GM12878 (cell line): ENCODE measurements at regions not wholly inside any gene's neighbourhood (a gene's known extent, or its start where the extent isn't known, plus 50 kb on each side); places are given as distances from the start of the nearest gene placed in this dataset.

ENCODE experiments used
- ATAC-seq: fragments of 200-7000 bp; cut with Tn5 transposase; 3 replicates; pipeline ENCODE4 v1.9.1; 2020; ENCODE audit warnings: mild to moderate bottlenecking, moderate library complexity
- BruUV-seq: library from RNA; stranded (reverse); fragments of 400-500 nt; replicated peaks from 2 replicates; lab custom pipeline; 2021; lab: Mats Ljungman, UMichigan
- CTCF ChIA-PET: fragments of 300-600 bp; sonication (Branson Sonifier 250); formaldehyde crosslinking; extraction: SDS; loops from one replicate; lab custom pipeline; 2021; ENCODE audit warnings: inconsistent platforms; lab: Yijun Ruan, JAX
- POLR2A ChIA-PET: fragments of 350-600 bp; formaldehyde crosslinking; extraction: SDS; loops from one replicate; lab custom pipeline; 2021; ENCODE audit warnings: inconsistent platforms; lab: Charles Lee
- RAD21 ChIA-PET: fragments of 300-600 bp; sonication (Branson Sonifier 250); formaldehyde crosslinking; loops from one replicate; lab custom pipeline; 2023; ENCODE audit warnings: antibody characterized with exemption; ENCODE audit not compliant: unreplicated experiment; lab: Charles Lee
- SMC1A ChIA-PET: fragments of 300-600 bp; sonication (Branson Sonifier 250); formaldehyde crosslinking; loops from one replicate; lab custom pipeline; 2023; ENCODE audit not compliant: unreplicated experiment, uncharacterized antibody; lab: Charles Lee
- DNase-seq: peaks from one replicate; pipeline ENCODE4 v3.0.0-alpha.2; 2011; ENCODE audit warnings: low read depth, low spot score
- FAIRE-seq: peaks from 3 replicates; lab custom pipeline; 2011; peaks lifted over from hg19 to GRCh38; lab: Jason Lieb, UNC
- H2AFZ ChIP-seq: 2 replicates; pipeline ENCODE4 v1.6.0; 2011; ENCODE audit warnings: low read depth, low read length, control low read depth; ENCODE audit not compliant: control insufficient read depth
- H3K27ac ChIP-seq: 2 replicates; pipeline ENCODE4 v1.5.1; 2011; ENCODE audit warnings: control low read depth; ENCODE audit not compliant: control insufficient read depth, insufficient read depth
- H3K27me3 ChIP-seq, 2 experiments: replicated peaks in 1 of 2; 2 replicates each; pipeline versions ENCODE4 v1.6.0 to v1.6.1; 2011; ENCODE audit warnings: low read length in 1 of 2; ENCODE audit not compliant: control insufficient read depth in 2 of 2, insufficient read depth in 2 of 2
- H3K36me3 ChIP-seq, 2 experiments: 2 replicates each; pipeline ENCODE4 v1.5.1; 2011; ENCODE audit warnings: low read length in 1 of 2; ENCODE audit not compliant: control insufficient read depth in 2 of 2, insufficient read depth in 2 of 2
- H3K4me1 ChIP-seq: 2 replicates; pipeline ENCODE4 v1.6.1; 2011; ENCODE audit warnings: mild to moderate bottlenecking, low read length, moderate library complexity, mixed read lengths; ENCODE audit not compliant: control insufficient read depth, insufficient read depth
- H3K4me2 ChIP-seq: 2 replicates; pipeline ENCODE4 v1.6.0; 2011; ENCODE audit warnings: control low read depth; ENCODE audit not compliant: control insufficient read depth, insufficient read depth
- H3K4me3 ChIP-seq: fragments of 200-600 bp; sonication (generic); 2 replicates; pipeline ENCODE4 v1.5.1; 2016
- H3K79me2 ChIP-seq: 2 replicates; pipeline ENCODE4 v1.6.0; 2011; ENCODE audit warnings: low read length; ENCODE audit not compliant: control insufficient read depth, insufficient read depth
- H3K9ac ChIP-seq: 2 replicates; pipeline ENCODE4 v1.8.0; 2011; ENCODE audit warnings: low read length, control low read depth, mixed read lengths; ENCODE audit not compliant: control insufficient read depth, insufficient read depth
- H3K9me3 ChIP-seq: replicated peaks from 3 replicates; pipeline ENCODE4 v1.5.1; 2011; ENCODE audit warnings: mild to moderate bottlenecking, low read length; ENCODE audit not compliant: control insufficient read depth, insufficient read depth
- H4K20me1 ChIP-seq: 2 replicates; pipeline ENCODE4 v1.6.0; 2011; ENCODE audit not compliant: control insufficient read depth, insufficient read depth
- ATF3 ChIP-seq: IDR thresholded peaks from 2 replicates; pipeline ENCODE4 v1.6.1; 2011; ENCODE audit warnings: low read depth, mild to moderate bottlenecking, low read length, moderate library complexity, borderline replicate concordance; ENCODE audit errors: extremely low read depth
- DPF2 ChIP-seq: fragments of 450-650 bp; IDR thresholded peaks from 2 replicates; pipeline ENCODE4 v1.6.1; 2017; ENCODE audit warnings: mild to moderate bottlenecking
- EGR1 ChIP-seq, 2 experiments: IDR thresholded peaks; 1 replicate in 1 of 2; 2 replicates in 1 of 2; pipeline ENCODE4 v1.6.1; 2011 to 2012; ENCODE audit warnings: low read depth in 2 of 2, low read length in 2 of 2, borderline replicate concordance in 1 of 2, mild to moderate bottlenecking in 1 of 2, moderate library complexity in 1 of 2
- ETV6 ChIP-seq, 2 experiments: fragments of 450-650 bp in 1 of 2; IDR thresholded peaks in 1 of 2; conservative IDR thresholded peaks in 1 of 2; 2 replicates each; pipeline ENCODE4 v1.6.1; 2014; ENCODE audit warnings: antibody characterized with exemption in 1 of 2, borderline replicate concordance in 1 of 2, low read depth in 1 of 2, mild to moderate bottlenecking in 1 of 2, moderate library complexity in 1 of 2
- EZH2 ChIP-seq: IDR thresholded peaks from 2 replicates; pipeline ENCODE4 v1.6.1; 2012; ENCODE audit warnings: low read depth, mild to moderate bottlenecking, control low read depth, inconsistent platforms, low read length, borderline replicate concordance; ENCODE audit not compliant: control insufficient read depth
- GATAD2B ChIP-seq: fragments of 450-650 bp; conservative IDR thresholded peaks from 2 replicates; pipeline ENCODE4 v1.6.1; 2017; ENCODE audit warnings: low read depth, mild to moderate bottlenecking, moderate library complexity
- MXI1 ChIP-seq: fragments of 150-350 bp; IDR thresholded peaks from 2 replicates; pipeline ENCODE4 v1.6.1; 2011; ENCODE audit warnings: low read depth, mild to moderate bottlenecking, inconsistent platforms, low read length, improper control_type of control experiment
- RFX5 ChIP-seq: IDR thresholded peaks from 2 replicates; pipeline ENCODE4 v1.6.1; 2011; ENCODE audit warnings: low read depth, low read length, improper control_type of control experiment
- SREBF2 ChIP-seq: IDR thresholded peaks from 2 replicates; pipeline ENCODE4 v1.6.1; 2012; ENCODE audit warnings: mild to moderate bottlenecking, low read length
- WGBS: methylation state at CpG from one replicate; pipeline ENCODE4 v1.1.6; 2016; ENCODE audit warnings: low lambda C conversion rate; ENCODE audit not compliant: insufficient replicate concordance, insufficient coverage; ENCODE audit errors: missing lambda C conversion rate; 5-methylcytosine and 5-hydroxymethylcytosine counted together
- in situ Hi-C: fragments of 300-500 bp; cut with MboI; formaldehyde crosslinking; loops from 9 replicates; pipeline ENCODE4 v1.14.3; 2018; ENCODE audit warnings: mixed read lengths
- intact Hi-C: fragments of 100-400 bp; cut with micrococcal nuclease; formaldehyde crosslinking; loops from one replicate; pipeline ENCODE4 v1.14.2; 2022; ENCODE audit not compliant: unreplicated experiment

- RAD21 ChIA-PET, result no interaction called here
- 51% methylated on average over 10 of the region's 10 CpGs for WGBS
- no TSS peak for BruUV-seq
- FAIRE-seq, result no peak
- DNase-seq, result no peak
- CTCF ChIA-PET, result no interaction called here
- in situ Hi-C loops (no loop called here), intact Hi-C loops (no loop called here)
- TF ChIP-seq RFX5 (no peak), MXI1 (no peak), ETV6 (conservative IDR thresholded peaks at IDR 0.05 in 1 of 2, IDR thresholded peaks at IDR 0.05 in 1 of 2; ENCODE audit: borderline replicate concordance in 1 of 2, low read depth in 1 of 2) (no peak), SREBF2 (no peak), EGR1 (IDR thresholded peaks at IDR 0.05; ENCODE audit: borderline replicate concordance in 1 of 2, low read depth in 2 of 2, low read length in 2 of 2) (no peak), DPF2 (no peak), EZH2 (no peak), ATF3 (no peak)
- Histone ChIP-seq H3K4me2 (no peak overlapping the region), H3K79me2 (no peaks in the 10 kb centered on the region), H3K27me3 (no peaks in the 10 kb centered on the region), H4K20me1 (no peaks in the 10 kb centered on the region), H2AFZ (no peak overlapping the region), H3K4me3 (no peak overlapping the region), H3K9ac (no peak overlapping the region), H3K36me3 (no peaks in the 10 kb centered on the region), H3K9me3 (no peaks in the 10 kb centered on the region), H3K27ac (no peak overlapping the region), H3K4me1 (no peaks in the 10 kb centered on the region)
- SMC1A ChIA-PET, result no interaction called here
- POLR2A ChIA-PET, result no interaction called here
- ATAC-seq, result no peak
These were observed 314.4 kb downstream of the CASP12 start for GRCh38 chr11:104583857-104584256.

- CTCF ChIA-PET, result no interaction called here
- SMC1A ChIA-PET, result no interaction called here
- RAD21 ChIA-PET, result no interaction called here
- ATAC-seq, result no peak
- H3K4me2 ChIP-seq, result no peak overlapping the region
- H2AFZ ChIP-seq, result no peak overlapping the region
- no peak overlapping the region for H3K4me3 ChIP-seq
- no peaks in the 10 kb centered on the region for H4K20me1 ChIP-seq
- POLR2A ChIA-PET, result no interaction called here
- no peaks in the 10 kb centered on the region for H3K9me3 ChIP-seq
- 6% methylated on average over 2 of the region's 2 CpGs for WGBS
- no peak overlapping the region for H3K27ac ChIP-seq
- no peaks in the 10 kb centered on the region for H3K27me3 ChIP-seq
- no peaks in the 10 kb centered on the region for H3K36me3 ChIP-seq
- no peak for FAIRE-seq
- no TSS peak for BruUV-seq
- TF ChIP-seq GATAD2B, result no peak
- TF ChIP-seq, all 136 proteins: peak for 0
- intact Hi-C loops (no loop called here), in situ Hi-C loops (no loop called here)
- no peaks in the 10 kb centered on the region for H3K79me2 ChIP-seq
- no peak for DNase-seq
- no peak overlapping the region for H3K9ac ChIP-seq
- no peaks in the 10 kb centered on the region for H3K4me1 ChIP-seq
These were observed 315.8 kb downstream of the CASP12 start for GRCh38 chr11:104582431-104582830.
